KOPT-K1 (cell line): ENCODE measurements at regions not wholly inside any gene's neighbourhood (a gene's known extent, or its start where the extent isn't known, plus 50 kb on each side); places are given as distances from the start of the nearest gene placed in this dataset.
"Not testable (repeated sequence)": the region's sequence is repeated elsewhere in the genome, so short reads cannot be mapped to it uniquely, and the experiment has no call there.

Experiments used
- H3K27ac ChIP-seq: fragments of 200-600 bp; sonication (generic); 2 replicates; pipeline ENCODE4 v1.5.1; 2016; ENCODE audit warnings: antibody characterized with exemption, mild to moderate bottlenecking, low read depth, low read length; ENCODE audit not compliant: poor library complexity, severe bottlenecking
- H3K36me3 ChIP-seq: fragments of 200-600 bp; sonication (generic); 2 replicates; pipeline ENCODE4 v1.5.1; 2017; ENCODE audit warnings: antibody characterized with exemption, mild to moderate bottlenecking, low read length, moderate library complexity; ENCODE audit not compliant: insufficient read depth
- H3K9me3 ChIP-seq: fragments of 200-600 bp; sonication (generic); 2 replicates; pipeline ENCODE4 v1.5.1; 2017; ENCODE audit warnings: antibody characterized with exemption, low read length, mild to moderate bottlenecking; ENCODE audit not compliant: insufficient read depth, poor library complexity, severe bottlenecking

- not testable (repeated sequence) for H3K9me3 ChIP-seq, H3K27ac ChIP-seq
These were observed 50.2 kb upstream of the FCGR2A start for GRCh38 chr1:161454865-161455707.

GRCh38 chr1:161453950-161454864, 51.0 kb upstream of the FCGR2A start:
- not testable (repeated sequence) for H3K27ac ChIP-seq, H3K36me3 ChIP-seq, H3K9me3 ChIP-seq

More at GRCh38 chr1:161454865-161455707, 50.2 kb upstream of the FCGR2A start:
- H3K36me3 ChIP-seq: not testable (repeated sequence)

DNA sequence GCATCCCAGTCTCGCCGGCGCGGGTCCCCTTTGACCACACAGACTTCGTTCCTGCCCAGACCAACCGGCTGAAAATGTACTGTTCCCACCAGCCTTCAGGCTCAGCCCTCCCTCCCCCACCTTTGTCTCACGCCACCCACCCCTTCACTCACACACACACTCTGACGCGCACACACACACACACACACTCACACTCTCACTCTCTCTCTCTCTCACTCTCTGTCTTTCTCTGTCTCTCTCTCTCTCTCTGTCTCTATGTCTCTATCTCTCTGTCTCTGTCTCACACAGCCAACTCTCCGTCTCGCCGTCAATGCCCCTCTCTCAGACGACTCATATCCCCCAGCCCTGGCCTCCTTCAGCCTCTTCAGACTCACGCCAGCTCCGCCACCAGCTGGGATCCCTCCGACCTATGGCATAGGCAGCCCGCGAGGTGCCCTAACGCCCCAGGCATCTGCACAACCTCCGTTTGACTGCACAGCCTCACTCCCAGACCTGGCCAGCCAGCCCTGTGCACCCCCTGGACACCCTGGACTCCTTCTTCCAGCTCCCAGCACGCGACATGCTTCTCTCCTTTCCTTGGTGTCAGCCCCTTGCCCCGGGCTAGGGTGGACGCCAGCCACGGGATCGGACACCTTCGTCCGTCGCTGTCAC, 53.4 kb upstream of the FCGR2A start:
- not testable (repeated sequence) for H3K27ac ChIP-seq, H3K9me3 ChIP-seq, H3K36me3 ChIP-seq

- H3K27ac ChIP-seq, H3K36me3 ChIP-seq, H3K9me3 ChIP-seq: not testable (repeated sequence)
These were observed 57.4 kb upstream of the FCGR2A start for GRCh38 chr1:161447760-161448332.

DNA sequence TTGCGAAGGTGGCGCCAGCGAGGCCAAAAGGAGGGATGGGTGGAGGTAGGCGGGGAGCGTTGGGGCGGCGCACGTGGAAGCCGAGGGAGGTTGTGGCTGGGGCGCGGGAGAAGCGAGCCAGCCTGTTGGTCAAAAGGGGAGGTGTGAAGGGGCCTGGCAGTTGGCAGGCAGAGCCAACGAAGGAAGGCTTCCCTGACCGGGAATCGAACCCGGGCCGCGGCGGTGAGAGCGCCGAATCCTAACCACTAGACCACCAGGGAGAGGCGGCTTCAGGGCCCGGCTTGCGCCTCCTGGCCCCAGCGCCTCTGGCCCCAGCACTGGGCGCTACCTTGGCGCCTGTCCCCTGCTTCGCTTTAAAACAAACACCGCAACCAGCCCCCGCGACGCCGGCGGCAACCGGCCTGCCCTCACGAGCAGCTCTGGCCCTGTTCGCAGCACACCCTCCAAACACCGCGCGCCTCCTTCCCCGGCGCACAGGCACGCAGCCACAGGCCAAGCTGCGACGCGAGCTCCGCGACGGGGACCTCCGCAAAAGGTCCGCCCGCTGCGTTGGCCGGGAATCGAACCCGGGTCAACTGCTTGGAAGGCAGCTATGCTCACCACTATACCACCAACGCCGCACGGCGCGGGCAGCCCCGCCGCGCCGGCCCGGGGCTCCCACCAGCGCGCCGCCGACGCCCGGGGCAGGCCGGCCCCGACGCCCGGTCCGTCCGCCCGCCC, 58.1 kb upstream of the FCGR2A start:
- not testable (repeated sequence) for H3K27ac ChIP-seq, H3K36me3 ChIP-seq, H3K9me3 ChIP-seq

DNA sequence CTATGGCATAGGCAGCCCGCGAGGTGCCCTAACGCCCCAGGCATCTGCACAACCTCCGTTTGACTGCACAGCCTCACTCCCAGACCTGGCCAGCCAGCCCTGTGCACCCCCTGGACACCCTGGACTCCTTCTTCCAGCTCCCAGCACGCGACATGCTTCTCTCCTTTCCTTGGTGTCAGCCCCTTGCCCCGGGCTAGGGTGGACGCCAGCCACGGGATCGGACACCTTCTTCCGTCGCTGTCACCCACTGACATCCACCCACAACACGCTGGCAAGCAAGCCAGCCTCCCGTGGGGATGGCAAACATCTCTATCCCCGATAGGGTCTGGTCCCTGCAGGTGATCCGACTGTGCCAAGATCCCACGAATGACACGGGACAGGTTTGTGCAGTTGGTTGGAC, 60.5 kb upstream of the FCGR2A start:
- not testable (repeated sequence) for H3K36me3 ChIP-seq, H3K9me3 ChIP-seq, H3K27ac ChIP-seq

- H3K27ac ChIP-seq, H3K36me3 ChIP-seq, H3K9me3 ChIP-seq: not testable (repeated sequence)
These were observed 61.0 kb upstream of the FCGR2A start for GRCh38 chr1:161444255-161444654.

- Histone ChIP-seq H3K36me3 (no peaks in the 10 kb centered on the region), H3K9me3 (no peaks in the 10 kb centered on the region), H3K27ac (peak overlapping the region; percentile 81)
These were observed 64.9 kb upstream of the FCGR2A start for GRCh38 chr1:161440312-161440894.

DNA sequence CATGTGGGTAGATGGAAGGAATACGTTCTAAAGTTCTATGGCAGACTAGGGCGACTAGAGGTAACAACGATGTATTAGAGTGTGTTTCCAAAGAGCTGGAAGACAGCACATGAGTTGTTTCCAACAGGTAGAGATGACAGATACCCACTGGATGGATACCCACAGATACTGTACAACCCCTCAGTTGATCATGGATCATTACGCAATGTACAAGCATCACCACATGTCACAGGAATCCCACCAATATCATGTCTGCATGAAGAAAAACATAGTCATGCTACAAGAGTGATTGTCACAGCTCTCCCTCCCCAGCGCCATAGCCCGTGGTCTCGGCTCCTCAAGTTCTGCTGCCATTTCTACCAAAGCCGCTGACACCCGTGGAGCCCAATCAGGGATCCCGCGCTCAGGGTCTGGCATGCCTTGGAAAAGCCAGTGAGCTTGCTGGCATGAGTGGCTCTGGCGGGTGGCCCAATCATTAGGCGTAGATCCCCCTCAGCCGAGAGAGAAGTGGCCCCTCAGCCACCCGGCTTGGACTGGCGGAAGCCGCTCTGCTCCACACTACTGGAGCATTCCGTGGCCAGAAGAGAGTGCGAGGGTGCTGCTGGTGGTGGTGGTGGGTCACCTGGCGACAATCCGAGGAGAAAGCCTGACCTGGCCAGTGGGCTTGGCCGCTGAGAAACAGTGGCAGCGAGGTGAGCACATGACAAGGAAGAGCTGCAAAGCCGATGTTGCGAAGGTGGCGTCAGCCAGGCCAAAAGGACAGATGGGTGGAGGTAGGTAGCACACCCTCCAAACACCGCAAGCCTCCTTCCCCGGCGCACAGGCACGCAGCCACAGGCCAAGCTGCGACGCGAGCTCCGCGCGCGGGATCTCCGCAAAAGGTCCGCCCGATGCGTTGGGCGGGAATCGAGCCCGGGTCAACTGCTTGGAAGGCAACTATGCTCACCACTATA, 65.7 kb upstream of the FCGR2A start:
- Histone ChIP-seq H3K36me3 (no peaks in the 10 kb centered on the region), H3K9me3 (no peaks in the 10 kb centered on the region), H3K27ac (peak overlapping the region; percentile 81)

GRCh38 chr1:161433191-161433590, 65.5 kb upstream of the CFAP126 start:
- not testable (repeated sequence) for H3K9me3 ChIP-seq, H3K27ac ChIP-seq, H3K36me3 ChIP-seq

GRCh38 chr1:161432091-161432490, 64.4 kb upstream of the CFAP126 start:
- no peaks in the 10 kb centered on the region for H3K9me3 ChIP-seq
- H3K36me3 ChIP-seq: no peaks in the 10 kb centered on the region
- H3K27ac ChIP-seq: no peak overlapping the region

DNA sequence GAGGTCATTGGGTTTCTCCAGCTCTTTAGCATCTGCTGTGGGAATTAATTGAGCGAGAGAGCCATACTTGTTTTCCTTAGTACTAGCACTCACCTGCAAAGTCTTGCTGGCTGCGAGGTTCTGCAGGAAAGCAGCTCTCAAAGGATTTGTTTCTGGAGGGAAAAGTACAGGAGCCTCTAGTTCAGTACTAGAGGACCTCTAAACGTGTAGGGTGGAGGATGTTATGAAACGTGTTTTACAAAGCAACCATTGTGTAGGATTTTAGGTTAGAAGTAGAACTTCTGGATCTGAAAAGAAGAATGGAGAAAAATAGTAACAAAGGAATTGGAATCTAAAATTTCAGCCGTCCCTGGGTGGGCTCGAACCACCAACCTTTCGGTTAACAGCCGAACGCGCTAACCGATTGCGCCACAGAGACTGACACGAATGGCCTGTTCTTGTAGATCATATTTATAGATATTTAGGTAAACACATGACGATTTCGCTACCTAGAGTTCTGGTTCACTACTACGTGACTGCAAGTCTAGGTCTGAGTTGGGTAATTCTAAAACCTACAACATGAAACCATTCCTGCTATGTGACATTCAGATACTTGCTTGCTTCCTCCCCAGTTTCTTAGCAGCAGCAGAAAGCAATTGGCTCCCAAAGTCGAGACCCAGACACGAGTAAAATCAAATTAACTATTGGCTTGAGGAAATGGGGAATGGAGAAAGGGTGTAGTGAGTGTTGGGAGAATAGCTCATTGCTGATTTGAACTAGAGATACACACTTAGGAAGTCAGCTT, 60.2 kb upstream of the CFAP126 start:
- Histone ChIP-seq H3K27ac (no peak overlapping the region), H3K9me3 (no peaks in the 10 kb centered on the region), H3K36me3 (no peaks in the 10 kb centered on the region)

- not testable (repeated sequence) for H3K27ac ChIP-seq
These were observed 55.2 kb upstream of the CFAP126 start for GRCh38 chr1:161422914-161423313.

More at GRCh38 chr1:161422914-161423313, 55.2 kb upstream of the CFAP126 start:
- not testable (repeated sequence) for H3K9me3 ChIP-seq, H3K36me3 ChIP-seq
